ENCODE measurements at regions not wholly inside any gene's neighbourhood (a gene's known extent, or its start where the extent isn't known, plus 50 kb on each side); places are given as distances from the start of the nearest gene placed in this dataset.

DNA sequence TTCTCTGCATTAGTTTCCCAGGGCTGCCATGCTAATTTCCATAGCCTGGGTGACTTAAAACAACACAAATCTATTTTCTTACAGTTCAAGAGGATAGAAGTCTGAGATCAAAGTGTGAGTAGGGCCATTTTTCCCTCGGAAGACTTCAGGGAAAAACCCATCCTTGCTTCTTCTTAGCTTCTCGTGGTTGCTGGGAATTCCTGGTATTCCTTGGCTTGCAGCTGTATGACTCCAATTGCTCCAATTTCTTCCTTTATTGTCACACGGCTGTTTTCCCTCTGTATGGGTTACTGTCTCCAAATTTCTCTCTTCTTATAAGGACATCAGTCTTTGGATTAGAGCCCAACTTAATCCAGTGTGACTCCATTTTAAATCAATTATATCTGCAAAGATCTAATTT lies 128.4 kb upstream of the JAG1 start:
- CTCF ChIA-PET = no interaction called here
- TF ChIP-seq REST (IDR thresholded peaks at IDR 0.05; ENCODE audit: insufficient read depth in 1 of 2, low read depth in 2 of 2, low read length in 1 of 2) (no peak), TCF7L2 (IDR thresholded peaks at IDR 0.05; ENCODE audit: low read depth, low read length) (no peak)
- no peak for ATAC-seq
- H3K27ac ChIP-seq (ENCODE audit: low read length) = no peak overlapping the region
- in situ Hi-C loops (cut with HindIII; ENCODE audit: low pct_unique_long_range_greater_than_20kb, low sequenced_read_pairs) = no loop called here
- no peak overlapping the region for H3K4me3 ChIP-seq (ENCODE audit: low read depth in 2 of 2, low read length in 2 of 2)
- no peak for DNase-seq (ENCODE audit: low read depth, low spot score)
- intact Hi-C loops (cut with micrococcal nuclease; ENCODE audit: unreplicated experiment) = no loop called here
- no peaks in the 10 kb centered on the region; the same call in 1 of the 2 replicates for H3K9me3 ChIP-seq (ENCODE audit: control insufficient read depth, insufficient read depth, low read depth, low read length)
- no peaks in the 10 kb centered on the region for H3K27me3 ChIP-seq (ENCODE audit: control insufficient read depth, insufficient read depth, low read length)
- no TSS peak for BruUV-seq (replicated peaks)
- POLR2A ChIA-PET = no interaction called here
- H3K36me3 ChIP-seq (ENCODE audit: control insufficient read depth, insufficient read depth, low read length) = no peaks in the 10 kb centered on the region
- H3K4me1 ChIP-seq (ENCODE audit: control insufficient read depth, insufficient read depth, low read length) = peaks cover 3% of the 10 kb centered on the region; the same call in 1 of the 2 replicates

DNA sequence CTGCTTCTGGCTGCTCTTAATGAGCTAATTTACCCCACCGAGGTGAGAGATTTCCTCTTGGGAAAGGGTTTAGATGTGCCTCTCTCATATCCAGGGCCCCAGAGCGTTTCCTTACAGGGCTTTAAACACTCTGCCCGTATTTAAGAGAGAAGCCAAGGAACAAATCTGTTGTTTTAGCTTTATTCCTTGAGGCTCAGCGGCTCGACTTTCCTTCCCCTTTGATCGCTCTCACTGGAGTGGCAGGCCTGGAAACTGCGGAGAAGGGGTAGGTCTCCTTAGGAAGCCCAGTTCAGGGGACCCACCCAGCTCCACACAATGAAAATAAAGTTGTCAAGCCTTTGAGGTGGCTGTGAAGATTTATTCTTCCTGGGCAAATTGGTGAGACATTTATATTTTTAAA lies 132.0 kb upstream of the JAG1 start:
- intact Hi-C loops (cut with micrococcal nuclease; ENCODE audit: unreplicated experiment) (no loop called here), in situ Hi-C loops (cut with HindIII; ENCODE audit: low pct_unique_long_range_greater_than_20kb, low sequenced_read_pairs) (no loop called here)
- DNase-seq (ENCODE audit: low read depth, low spot score) (no peak), ATAC-seq (no peak)
- H3K27me3 ChIP-seq (ENCODE audit: control insufficient read depth, insufficient read depth, low read length) = no peaks in the 10 kb centered on the region
- no peak overlapping the region for H3K4me3 ChIP-seq (ENCODE audit: low read depth in 2 of 2, low read length in 2 of 2)
- TF ChIP-seq TCF7L2 (IDR thresholded peaks at IDR 0.05; ENCODE audit: low read depth, low read length) = no peak
- TF ChIP-seq, protein P1, sequence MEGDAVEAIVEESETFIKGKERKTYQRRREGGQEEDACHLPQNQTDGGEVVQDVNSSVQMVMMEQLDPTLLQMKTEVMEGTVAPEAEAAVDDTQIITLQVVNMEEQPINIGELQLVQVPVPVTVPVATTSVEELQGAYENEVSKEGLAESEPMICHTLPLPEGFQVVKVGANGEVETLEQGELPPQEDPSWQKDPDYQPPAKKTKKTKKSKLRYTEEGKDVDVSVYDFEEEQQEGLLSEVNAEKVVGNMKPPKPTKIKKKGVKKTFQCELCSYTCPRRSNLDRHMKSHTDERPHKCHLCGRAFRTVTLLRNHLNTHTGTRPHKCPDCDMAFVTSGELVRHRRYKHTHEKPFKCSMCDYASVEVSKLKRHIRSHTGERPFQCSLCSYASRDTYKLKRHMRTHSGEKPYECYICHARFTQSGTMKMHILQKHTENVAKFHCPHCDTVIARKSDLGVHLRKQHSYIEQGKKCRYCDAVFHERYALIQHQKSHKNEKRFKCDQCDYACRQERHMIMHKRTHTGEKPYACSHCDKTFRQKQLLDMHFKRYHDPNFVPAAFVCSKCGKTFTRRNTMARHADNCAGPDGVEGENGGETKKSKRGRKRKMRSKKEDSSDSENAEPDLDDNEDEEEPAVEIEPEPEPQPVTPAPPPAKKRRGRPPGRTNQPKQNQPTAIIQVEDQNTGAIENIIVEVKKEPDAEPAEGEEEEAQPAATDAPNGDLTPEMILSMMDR (IDR thresholded peaks at IDR 0.05) = no peak
- no peak for TF ChIP-seq REST (IDR thresholded peaks at IDR 0.05; ENCODE audit: insufficient read depth in 1 of 2, low read depth in 2 of 2, low read length in 1 of 2)
- no peak for TF ChIP-seq SIN3A (IDR thresholded peaks at IDR 0.05; ENCODE audit: borderline replicate concordance, insufficient read depth, low read depth, low read length)
- TF ChIP-seq POLR2AphosphoS5 (IDR thresholded peaks at IDR 0.05; ENCODE audit: low read depth, low read length) = no peak
- H3K36me3 ChIP-seq (ENCODE audit: control insufficient read depth, insufficient read depth, low read length) = no peaks in the 10 kb centered on the region
- H3K4me1 ChIP-seq (ENCODE audit: control insufficient read depth, insufficient read depth, low read length) = no peaks in the 10 kb centered on the region
- POLR2A ChIA-PET = no interaction called here
- no TSS peak for BruUV-seq (replicated peaks)
- CTCF ChIA-PET = no interaction called here
- no peaks in the 10 kb centered on the region for H3K9me3 ChIP-seq (ENCODE audit: control insufficient read depth, insufficient read depth, low read depth, low read length)
- no peak overlapping the region for H3K27ac ChIP-seq (ENCODE audit: low read length)

Data from Panc1 (cell line).